Activated T-helper 1 cell treated with anti-CD3 and anti-CD28 coated beads, Interleukin-2, amount 50 U/mL, for 16 hours (primary cell): ENCODE measurements at regions not wholly inside any gene's neighbourhood (a gene's known extent, or its start where the extent isn't known, plus 50 kb on each side); places are given as distances from the start of the nearest gene placed in this dataset.
"Not testable (repeated sequence)": the region's sequence is repeated elsewhere in the genome, so short reads cannot be mapped to it uniquely, and the experiment has no call there.

Source experiments
- DNase-seq, 2 donors: peaks; one replicate each; pipeline ENCODE4 v3.0.0-alpha.2; 2020; ENCODE audit warnings: low read depth in 1 of 2, low spot score in 1 of 2

GRCh38 chr4:62709618-62710252 is 1509.6 kb downstream of the ADGRL3 start:
- DNase-seq = no peak

DNA sequence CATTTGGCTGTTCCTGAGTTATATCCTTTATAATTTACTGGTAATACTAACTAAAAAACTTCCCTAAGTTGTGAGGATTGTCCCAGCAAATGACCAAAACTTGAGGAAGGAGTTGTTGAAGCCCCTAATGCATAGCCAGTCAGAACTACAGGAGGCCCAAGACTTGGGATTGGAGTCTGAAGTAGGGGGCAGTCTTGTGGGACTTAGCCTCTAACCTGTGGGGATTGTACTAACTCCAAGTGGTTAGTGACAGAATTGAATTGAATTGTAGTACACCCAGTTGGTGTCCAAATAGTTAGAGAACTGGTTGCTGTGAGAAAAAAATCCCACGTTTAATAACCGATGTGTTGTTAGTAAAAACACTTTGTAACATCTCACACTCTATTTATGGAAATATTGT is 1506.3 kb downstream of the ADGRL3 start:
- no peak for DNase-seq

- DNase-seq = no peak
Measured at GRCh38 chr4:62683799-62684566, 1483.9 kb downstream of the ADGRL3 start.

DNA sequence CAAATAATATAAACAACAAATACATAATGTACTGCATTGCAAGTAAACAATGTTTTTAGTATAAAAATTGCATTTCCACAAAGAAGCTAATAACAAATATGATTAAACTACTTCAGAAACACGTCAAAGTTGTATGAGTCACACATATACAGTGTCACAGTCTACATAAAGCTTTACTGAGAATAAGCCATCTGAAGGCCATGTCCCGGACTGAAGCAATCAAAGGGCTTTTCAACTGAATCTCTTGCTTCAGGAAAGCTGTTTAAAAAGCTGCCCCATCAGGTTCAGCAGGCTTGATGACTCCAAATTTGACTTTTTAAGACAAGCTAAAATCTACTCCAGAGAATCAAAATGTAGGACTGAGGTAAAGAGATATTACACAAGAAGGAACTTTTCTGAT is 1476.8 kb downstream of the ADGRL3 start:
- no peak for DNase-seq

- DNase-seq = no peak
Measured at GRCh38 chr4:62670514-62670913, 1470.4 kb downstream of the ADGRL3 start.

GRCh38 chr4:62661821-62662220 is 1461.7 kb downstream of the ADGRL3 start:
- no peak for DNase-seq

GRCh38 chr4:62656006-62656405 is 1455.9 kb downstream of the ADGRL3 start:
- DNase-seq = no peak

DNA sequence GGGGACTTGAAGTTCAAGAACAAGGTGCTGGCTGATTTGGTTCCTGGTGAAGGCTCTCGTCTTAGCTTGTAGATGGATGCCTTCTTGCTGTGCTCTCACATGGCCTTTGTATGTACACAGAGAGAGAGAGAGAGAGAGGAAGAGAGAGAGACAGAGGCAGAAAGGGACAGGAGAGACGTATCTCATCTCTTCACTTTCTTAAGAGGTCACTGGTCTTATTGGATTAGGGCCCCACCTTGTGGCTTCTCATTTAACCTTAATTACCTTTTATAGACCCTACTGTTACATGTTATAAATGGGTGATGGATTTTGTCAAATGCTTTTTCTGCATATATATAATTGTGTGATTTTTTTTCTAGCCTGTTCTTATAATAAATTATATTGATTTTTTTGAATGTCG is 1444.2 kb downstream of the ADGRL3 start:
- DNase-seq = no peak

DNA sequence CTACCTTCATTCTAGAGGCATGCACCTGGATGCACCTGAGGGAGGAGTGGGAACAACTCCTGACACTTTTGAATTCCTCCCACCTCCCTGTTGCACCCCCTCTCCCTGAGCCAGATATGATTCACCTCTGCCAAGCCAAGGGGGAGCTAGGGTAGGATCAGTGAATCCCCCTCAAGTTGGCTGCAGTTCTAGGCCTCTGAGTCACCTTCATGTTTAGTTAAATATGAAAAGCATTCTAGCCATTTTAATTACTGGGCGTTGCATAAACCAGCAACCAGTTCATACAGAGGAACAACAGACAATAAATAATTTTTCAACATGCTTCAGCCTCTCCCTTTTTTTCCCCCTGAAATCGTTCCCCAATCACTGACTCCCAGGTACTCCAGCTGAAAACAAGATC is 1440.2 kb downstream of the ADGRL3 start:
- no peak for DNase-seq

GRCh38 chr4:62627671-62628070 is 1427.5 kb downstream of the ADGRL3 start:
- DNase-seq = no peak

GRCh38 chr4:62627141-62627540 is 1427.0 kb downstream of the ADGRL3 start:
- DNase-seq = no peak

DNA sequence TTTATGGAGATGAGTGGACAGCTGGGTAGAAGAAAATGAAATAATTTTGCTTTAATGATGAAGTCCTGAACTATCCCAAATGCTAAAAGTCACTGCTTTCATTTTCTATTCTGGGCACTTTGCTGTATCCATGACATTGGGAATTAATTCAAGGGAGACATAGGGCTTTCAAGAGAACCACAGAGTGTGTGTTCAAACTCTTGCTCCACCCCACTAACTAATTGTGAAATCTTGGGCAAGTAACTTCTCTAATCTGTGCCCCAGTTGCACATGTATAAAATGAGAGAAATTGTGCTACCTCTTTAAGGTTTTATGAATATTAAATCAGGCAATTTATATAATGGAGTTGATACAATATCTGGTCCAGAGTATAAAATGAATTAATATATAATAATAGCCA is 1422.0 kb downstream of the ADGRL3 start:
- no peak for DNase-seq

DNA sequence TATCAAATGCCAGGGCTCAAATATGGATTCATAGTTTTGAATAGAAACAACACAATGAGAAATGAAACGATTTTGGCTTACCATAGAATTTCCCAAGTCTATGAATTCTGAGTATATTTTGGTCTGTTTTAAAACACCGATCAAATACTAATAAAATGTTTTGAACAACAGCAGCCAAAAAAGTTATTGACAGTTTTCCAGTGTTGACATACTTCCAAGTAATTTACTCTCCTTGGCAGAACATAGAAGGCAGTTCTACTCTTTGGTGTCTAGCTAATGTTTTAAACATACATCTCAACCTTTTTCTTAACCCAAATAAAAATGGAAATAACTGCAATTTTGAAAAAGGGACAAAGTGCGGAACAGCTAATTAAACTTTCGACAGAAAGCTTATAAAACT is 1419.8 kb downstream of the ADGRL3 start:
- DNase-seq = no peak

DNA sequence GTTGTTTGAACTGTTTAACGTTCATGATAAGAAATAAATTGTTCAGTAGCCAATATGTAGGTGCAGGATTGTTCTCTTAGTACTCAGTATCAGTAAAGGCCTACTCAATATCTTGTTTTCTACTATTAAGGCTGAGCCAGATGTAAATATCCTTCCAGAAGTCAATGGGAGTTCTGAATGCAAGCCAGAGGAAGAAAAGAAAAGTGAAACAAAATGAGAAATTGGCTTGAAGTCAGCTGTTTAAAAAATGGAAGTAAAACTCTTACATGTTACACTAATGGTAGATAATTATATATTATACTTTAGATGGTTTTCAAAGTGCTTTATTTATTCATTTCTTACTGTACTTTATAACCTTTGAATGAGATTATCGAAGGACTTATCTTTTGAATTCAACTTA is 1417.9 kb downstream of the ADGRL3 start:
- no peak for DNase-seq

DNA sequence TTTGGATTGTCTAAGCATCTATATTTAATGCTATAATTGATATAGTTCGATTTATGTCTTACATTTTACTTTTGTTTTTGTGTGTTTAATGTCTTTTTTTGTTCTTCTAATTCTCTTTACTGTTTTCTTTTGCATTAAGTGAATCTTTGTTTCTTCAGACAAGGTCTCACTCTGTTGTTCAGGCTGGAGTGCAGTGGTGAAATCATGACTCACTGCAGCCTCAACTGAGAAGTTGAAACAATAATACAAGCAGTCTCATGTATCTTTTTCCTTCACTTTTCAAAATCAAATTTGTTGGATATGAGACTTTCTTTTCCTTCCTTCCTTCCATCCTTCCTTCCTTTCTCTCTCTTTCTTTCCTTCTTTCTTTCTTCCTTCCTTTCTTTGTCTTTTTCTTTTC is 1401.6 kb downstream of the ADGRL3 start:
- DNase-seq = no peak

DNA sequence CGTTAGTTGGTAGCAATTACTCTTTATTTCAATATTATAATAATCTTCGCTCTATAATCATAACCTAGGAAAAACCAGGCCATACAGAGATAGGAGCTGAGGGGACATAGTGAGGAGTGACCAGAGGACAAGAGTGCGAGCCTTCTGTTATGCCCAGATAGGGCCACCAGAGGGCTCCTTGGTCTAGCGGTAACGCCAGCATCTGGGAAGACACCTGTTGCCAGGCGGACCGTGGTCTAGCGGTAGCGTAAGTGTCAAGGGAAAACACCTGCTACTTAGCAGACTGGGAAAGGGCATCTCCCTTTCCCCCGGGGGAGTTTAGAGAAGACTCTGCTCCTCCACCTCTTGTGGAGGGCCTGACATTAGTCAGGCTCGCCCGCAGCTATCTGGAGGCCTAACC is 1395.1 kb downstream of the ADGRL3 start:
- not testable (repeated sequence) for DNase-seq

DNA sequence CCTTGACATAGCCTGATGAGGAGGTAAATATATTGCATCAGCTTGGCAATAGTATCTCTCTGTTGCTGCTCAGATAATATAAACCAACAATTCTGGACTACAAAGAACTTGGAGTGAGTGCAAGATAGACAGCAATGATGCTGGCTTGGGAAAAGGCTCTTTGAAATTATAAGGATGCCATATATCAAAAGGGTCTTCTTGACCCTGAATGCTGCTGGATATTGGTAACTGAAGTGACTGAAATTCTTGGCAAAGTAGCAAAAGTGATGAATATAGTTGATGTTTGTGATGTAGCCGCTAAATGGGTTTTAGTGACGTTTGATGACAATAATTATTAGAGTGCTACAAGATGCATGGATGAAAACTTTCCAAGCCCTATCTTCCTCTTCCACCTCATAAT is 1391.6 kb downstream of the ADGRL3 start:
- DNase-seq = no peak

DNA sequence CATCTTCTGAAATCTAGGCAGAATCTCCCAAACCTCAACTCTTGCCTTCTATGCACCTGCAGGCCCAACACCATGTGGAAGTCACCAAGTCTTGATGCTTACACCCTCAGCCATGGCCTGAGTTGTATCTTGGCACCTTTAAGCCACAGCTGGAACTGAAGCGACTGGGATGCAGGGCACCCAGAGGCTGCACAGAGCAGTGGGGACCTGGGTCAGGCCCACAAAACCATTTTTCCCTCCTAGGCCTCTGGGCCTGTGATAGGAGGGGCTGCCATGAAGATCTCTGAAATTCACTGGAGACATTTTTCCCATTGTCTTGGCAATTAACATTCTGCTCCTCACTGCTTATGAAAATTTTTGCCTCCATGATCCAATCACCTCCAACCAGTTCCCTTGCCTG is 1388.5 kb downstream of the ADGRL3 start:
- DNase-seq = no peak

DNA sequence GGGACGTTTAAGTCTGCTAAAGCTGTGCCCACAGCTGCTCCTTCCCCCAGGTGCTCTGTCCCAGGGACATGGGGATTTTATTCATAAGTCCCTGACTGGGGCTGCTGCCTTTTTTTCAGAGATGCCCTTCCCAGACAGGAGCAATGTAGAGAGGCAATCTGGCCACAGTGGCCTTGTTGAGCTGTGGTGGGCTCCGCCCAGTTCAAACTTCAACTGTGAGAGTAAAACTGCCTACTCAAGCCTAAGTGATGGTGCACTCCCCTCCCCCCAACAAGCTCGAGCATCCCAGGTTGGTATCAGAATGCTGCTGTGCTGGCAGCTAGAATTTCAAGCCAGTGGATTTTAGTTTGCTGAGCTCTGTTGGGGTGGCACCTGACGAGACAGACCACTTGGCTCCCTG is 1371.4 kb downstream of the ADGRL3 start:
- no peak for DNase-seq

DNA sequence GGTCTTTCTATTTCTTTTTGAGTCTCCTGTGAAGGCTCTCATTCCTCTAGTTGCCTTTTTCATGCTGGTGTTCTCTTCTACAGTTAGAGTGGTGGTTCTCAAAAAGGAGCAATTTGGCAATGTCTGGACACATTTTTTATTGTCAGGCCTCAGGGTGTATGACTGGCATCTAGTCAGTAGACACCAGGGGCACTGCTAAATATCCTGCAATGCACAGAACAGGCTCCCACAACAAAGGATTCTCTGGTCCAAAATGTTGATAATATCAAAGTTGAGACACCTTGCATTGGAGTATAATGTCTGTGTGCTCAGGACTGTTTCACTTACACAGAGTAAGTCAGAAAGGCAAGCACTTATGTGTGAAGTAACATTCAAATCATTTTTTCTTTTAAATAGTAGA is 1360.7 kb downstream of the ADGRL3 start:
- no peak for DNase-seq

GRCh38 chr4:62550121-62550520 is 1350.0 kb downstream of the ADGRL3 start:
- DNase-seq = no peak

DNA sequence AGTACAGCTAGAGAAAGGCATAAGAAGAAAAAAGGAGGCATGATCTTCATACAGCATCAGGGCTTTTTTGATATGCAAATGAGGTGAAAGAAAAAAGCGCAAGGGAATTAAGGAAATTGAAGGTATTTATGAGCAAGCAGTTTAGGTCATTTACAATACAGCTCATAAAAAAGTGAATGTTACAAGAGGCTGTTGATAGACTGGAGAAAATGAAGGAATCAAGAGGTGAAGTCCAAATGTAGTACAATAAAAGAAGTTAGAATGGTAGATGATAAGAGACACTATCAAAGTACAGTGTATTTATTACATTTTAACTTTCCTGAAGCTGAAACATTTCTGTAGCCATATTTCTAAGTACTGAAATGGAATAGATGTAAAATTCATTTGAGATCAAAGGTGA is 1349.5 kb downstream of the ADGRL3 start:
- no peak for DNase-seq

DNA sequence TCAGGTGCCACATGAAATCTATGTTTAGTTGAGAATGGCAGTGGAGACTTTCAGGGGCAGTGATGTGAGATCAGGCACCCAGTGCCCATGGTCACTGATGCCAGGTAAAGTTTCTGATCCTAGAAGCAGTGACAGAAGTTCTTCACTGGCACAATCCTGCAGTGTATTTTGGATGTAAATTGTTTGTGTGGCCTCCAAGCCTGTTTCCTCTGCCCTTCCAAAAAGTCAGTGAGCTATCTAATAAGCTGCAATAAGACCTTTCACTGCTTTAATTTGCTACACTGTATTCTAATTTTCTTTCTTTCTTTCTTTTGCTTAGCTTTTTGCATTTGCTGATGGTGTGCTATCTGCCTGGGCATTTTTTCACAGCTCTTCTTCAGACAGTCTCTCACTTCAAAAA is 1348.6 kb downstream of the ADGRL3 start:
- no peak for DNase-seq
